PC-3 (cell line): ENCODE measurements at regions not wholly inside any gene's neighbourhood (a gene's known extent, or its start where the extent isn't known, plus 50 kb on each side); places are given as distances from the start of the nearest gene placed in this dataset.

Experiments used
- EZH2 ChIP-seq: fragments of 300-600 bp; sonication (generic); IDR thresholded peaks from one replicate; pipeline ENCODE4 v1.6.1; 2017; ENCODE audit warnings: antibody characterized with exemption, mild to moderate bottlenecking, low read length; ENCODE audit not compliant: unreplicated experiment
- TF ChIP-seq, protein P1 (sequence below): fragments of 300-600 bp; sonication (generic); conservative IDR thresholded peaks from 2 replicates; pipeline ENCODE4 v1.5.1; 2017; ENCODE audit warnings: antibody characterized with exemption, low read depth, mild to moderate bottlenecking, low read length

DNA sequence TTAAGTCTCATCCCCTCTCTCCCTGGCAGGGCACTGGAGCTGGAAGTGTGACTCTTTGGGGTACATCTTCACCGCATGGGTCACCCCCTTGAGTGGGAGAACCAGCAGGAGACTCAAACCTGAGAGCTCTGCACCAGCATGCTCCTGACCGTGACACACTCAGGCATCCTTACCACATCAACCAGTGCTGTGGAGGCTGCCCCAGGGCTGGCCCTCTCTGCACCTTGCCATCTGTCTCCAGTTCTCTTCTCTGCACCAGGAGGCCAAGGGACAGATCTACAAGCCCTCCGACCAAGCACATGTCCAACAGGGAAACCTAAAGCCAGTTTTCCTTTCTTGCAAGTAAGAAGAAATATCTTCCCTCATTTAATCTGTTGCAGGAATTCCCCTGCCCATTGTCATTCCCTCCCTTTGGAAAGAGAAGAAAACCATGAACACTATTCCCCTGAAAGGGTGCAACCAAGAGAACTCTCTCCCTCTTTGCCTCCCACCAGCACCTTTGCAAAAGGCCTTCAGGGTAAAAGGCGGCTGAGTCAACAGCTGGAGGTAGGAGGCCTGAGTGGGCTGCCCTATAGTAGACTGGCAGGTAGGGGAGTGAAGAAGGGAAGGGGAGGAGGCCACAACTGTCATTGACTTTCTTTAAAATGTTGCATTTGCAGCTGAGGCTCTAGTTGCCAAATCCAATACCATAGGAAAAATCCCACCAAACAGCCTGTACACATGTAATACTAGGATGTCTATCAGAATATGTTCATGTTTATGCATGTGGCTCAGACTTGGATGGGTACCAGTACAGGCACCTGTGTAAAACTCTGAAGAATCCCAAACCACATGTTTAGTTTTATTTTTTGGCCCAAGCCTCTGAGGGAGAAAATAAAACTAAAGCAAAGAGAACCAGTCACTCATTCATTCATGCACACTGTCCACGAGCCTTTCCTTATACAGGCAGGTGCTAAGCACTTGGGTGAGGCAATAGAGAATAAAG is 117.0 kb downstream of the WT1 start:
- TF ChIP-seq, protein P1, sequence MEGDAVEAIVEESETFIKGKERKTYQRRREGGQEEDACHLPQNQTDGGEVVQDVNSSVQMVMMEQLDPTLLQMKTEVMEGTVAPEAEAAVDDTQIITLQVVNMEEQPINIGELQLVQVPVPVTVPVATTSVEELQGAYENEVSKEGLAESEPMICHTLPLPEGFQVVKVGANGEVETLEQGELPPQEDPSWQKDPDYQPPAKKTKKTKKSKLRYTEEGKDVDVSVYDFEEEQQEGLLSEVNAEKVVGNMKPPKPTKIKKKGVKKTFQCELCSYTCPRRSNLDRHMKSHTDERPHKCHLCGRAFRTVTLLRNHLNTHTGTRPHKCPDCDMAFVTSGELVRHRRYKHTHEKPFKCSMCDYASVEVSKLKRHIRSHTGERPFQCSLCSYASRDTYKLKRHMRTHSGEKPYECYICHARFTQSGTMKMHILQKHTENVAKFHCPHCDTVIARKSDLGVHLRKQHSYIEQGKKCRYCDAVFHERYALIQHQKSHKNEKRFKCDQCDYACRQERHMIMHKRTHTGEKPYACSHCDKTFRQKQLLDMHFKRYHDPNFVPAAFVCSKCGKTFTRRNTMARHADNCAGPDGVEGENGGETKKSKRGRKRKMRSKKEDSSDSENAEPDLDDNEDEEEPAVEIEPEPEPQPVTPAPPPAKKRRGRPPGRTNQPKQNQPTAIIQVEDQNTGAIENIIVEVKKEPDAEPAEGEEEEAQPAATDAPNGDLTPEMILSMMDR = no peak
- no peak for TF ChIP-seq EZH2
